GM23248 (cell line): ENCODE measurements at regions not wholly inside any gene's neighbourhood (a gene's known extent, or its start where the extent isn't known, plus 50 kb on each side); places are given as distances from the start of the nearest gene placed in this dataset.

Experiments used
- EZH2 ChIP-seq: fragments of 200-600 bp; sonication (generic); IDR thresholded peaks from 2 replicates; pipeline ENCODE4 v1.6.1; 2018; ENCODE audit warnings: antibody characterized with exemption, mild to moderate bottlenecking; ENCODE audit not compliant: insufficient read depth, poor library complexity, severe bottlenecking
- EZH2phosphoT487 ChIP-seq: fragments of 200-600 bp; sonication (generic); IDR thresholded peaks from 2 replicates; pipeline ENCODE4 v1.6.1; 2018; ENCODE audit warnings: antibody characterized with exemption, moderate library complexity, mild to moderate bottlenecking, low read depth; ENCODE audit not compliant: insufficient read depth

GRCh38 chr17:71084838-71085237 lies 915.5 kb downstream of the KCNJ2 start:
- no peak for TF ChIP-seq EZH2
- no peak for TF ChIP-seq EZH2phosphoT487
